HCT116 (cell line): ENCODE measurements at regions not wholly inside any gene's neighbourhood (a gene's known extent, or its start where the extent isn't known, plus 50 kb on each side); places are given as distances from the start of the nearest gene placed in this dataset.

Experiments
- CTCF ChIP-seq, 3 experiments: fragments of 200-600 bp in 1 of 3; sonication (generic) in 1 of 3; IDR thresholded peaks in 2 of 3; conservative IDR thresholded peaks in 1 of 3; 2 replicates each; pipeline ENCODE4 v1.5.1; 2012 to 2017; ENCODE audit warnings: low read depth in 2 of 3, low read length in 2 of 3, antibody characterized with exemption in 1 of 3, borderline replicate concordance in 1 of 3, control low read depth in 1 of 3, mild to moderate bottlenecking in 1 of 3, mixed read lengths in 1 of 3, mixed run types in 1 of 3, moderate library complexity in 1 of 3; ENCODE audit not compliant: insufficient read depth in 1 of 3
- EZH2phosphoT487 ChIP-seq: fragments of 200-600 bp; IDR thresholded peaks from 2 replicates; pipeline ENCODE4 v1.6.1; 2018; ENCODE audit warnings: antibody characterized with exemption, borderline replicate concordance
- POLR2A ChIP-seq: IDR thresholded peaks from 2 replicates; pipeline ENCODE4 v1.7.0; 2011; ENCODE audit warnings: borderline replicate concordance; ENCODE audit not compliant: insufficient read depth, insufficient read length; ENCODE audit errors: extremely low read depth

GRCh38 chr2:185892484-185892883 lies 153.9 kb downstream of the FSIP2 start:
- TF ChIP-seq EZH2phosphoT487, result no peak
- TF ChIP-seq POLR2A, result no peak
- TF ChIP-seq CTCF (IDR thresholded peaks at IDR 0.05 in 2 of 3, conservative IDR thresholded peaks at IDR 0.05 in 1 of 3; ENCODE audit: borderline replicate concordance in 1 of 3, insufficient read depth in 1 of 3, low read depth in 2 of 3, low read length in 2 of 3), result no peak
